K562 (cell line): ENCODE measurements at regions not wholly inside any gene's neighbourhood (a gene's known extent, or its start where the extent isn't known, plus 50 kb on each side); places are given as distances from the start of the nearest gene placed in this dataset.

Experiments
- ATAC-seq: fragments of 200-7000 bp; cut with Tn5 transposase; 3 replicates; pipeline ENCODE4 v1.9.1; 2020; ENCODE audit warnings: moderate library complexity
- BruUV-seq: library from RNA; stranded (reverse); fragments of 400-500 nt; replicated peaks from 2 replicates; lab custom pipeline; 2021; lab: Mats Ljungman, UMichigan
- CTCF ChIA-PET: fragments of 300-600 bp; formaldehyde crosslinking; extraction: SDS; loops from one replicate; lab custom pipeline; 2021; ENCODE audit warnings: low intra/inter-chr PET ratio; lab: Yijun Ruan, JAX
- POLR2A ChIA-PET: fragments of 300-600, 350-650 bp; sonication (Branson Sonifier 250); formaldehyde crosslinking; extraction: SDS; loops from one replicate; lab custom pipeline; 2021; ENCODE audit warnings: antibody characterized with exemption, inconsistent platforms; lab: Yijun Ruan, JAX
- DNase-seq, 4 experiments: peaks; one replicate each; pipeline versions ENCODE4 v3.0.0 to v3.0.0-alpha.2; 2011 to 2018; ENCODE audit warnings: low spot score in 3 of 4, mixed read lengths in 3 of 4; ENCODE audit errors: extremely low read depth in 1 of 4
- FAIRE-seq: peaks from 2 replicates; lab custom pipeline; 2011; peaks lifted over from hg19 to GRCh38; lab: Jason Lieb, UNC
- H2AFZ ChIP-seq: 2 replicates; pipeline ENCODE4 v1.6.0; 2011; ENCODE audit warnings: low read depth, low read length, control low read depth, inconsistent platforms
- H3K27ac ChIP-seq: fragments of 200-600 bp; 3 replicates; pipeline ENCODE4 v1.8.0; 2011; ENCODE audit warnings: low read depth, mild to moderate bottlenecking, control low read depth, inconsistent platforms, low read length, moderate library complexity, mixed read lengths; ENCODE audit errors: extremely low read depth
- H3K27me3 ChIP-seq, 2 experiments: fragments of 300-600 bp in 1 of 2; 2 replicates in 1 of 2; 3 replicates in 1 of 2; pipeline versions ENCODE4 v1.6.0 to v1.8.0; 2011; ENCODE audit warnings: inconsistent platforms in 2 of 2, low read length in 2 of 2, mild to moderate bottlenecking in 1 of 2, mixed read lengths in 1 of 2, moderate library complexity in 1 of 2; ENCODE audit not compliant: control insufficient read depth in 2 of 2, insufficient read depth in 2 of 2
- H3K36me3 ChIP-seq: fragments of 300-600 bp; 3 replicates; pipeline ENCODE4 v1.8.0; 2011; ENCODE audit warnings: mild to moderate bottlenecking, low read length, inconsistent platforms; ENCODE audit not compliant: control insufficient read depth, insufficient read depth
- H3K4me1 ChIP-seq, 2 experiments: fragments of 200-600 bp in 1 of 2; replicated peaks in 1 of 2; 2 replicates in 1 of 2; 3 replicates in 1 of 2; pipeline versions ENCODE4 v1.5.1 to v1.8.0; 2011; ENCODE audit warnings: inconsistent platforms in 2 of 2, low read length in 2 of 2, mild to moderate bottlenecking in 1 of 2, mixed read lengths in 1 of 2, moderate library complexity in 1 of 2; ENCODE audit not compliant: control insufficient read depth in 2 of 2, insufficient read depth in 2 of 2
- H3K4me2 ChIP-seq: 2 replicates; pipeline ENCODE4 v1.6.1; 2011; ENCODE audit warnings: low read length, control low read depth, inconsistent platforms, mixed read lengths; ENCODE audit not compliant: insufficient read depth
- H3K4me3 ChIP-seq: fragments of 200-600 bp; sonication (generic), shearing (Covaris generic); 2 replicates; pipeline ENCODE4 v1.5.1; 2016; ENCODE audit warnings: control low read depth, inconsistent platforms
- H3K79me2 ChIP-seq: fragments of 200-600 bp; 3 replicates; pipeline ENCODE4 v1.8.0; 2011; ENCODE audit warnings: low read length, inconsistent platforms; ENCODE audit not compliant: control insufficient read depth, insufficient read depth
- H3K9ac ChIP-seq, 2 experiments: 2 replicates each; pipeline versions ENCODE4 v1.6.0 to v1.6.1; 2011; ENCODE audit warnings: low read depth in 2 of 2, low read length in 2 of 2, control low read depth in 1 of 2, inconsistent platforms in 1 of 2, mild to moderate bottlenecking in 1 of 2, mixed read lengths in 1 of 2; ENCODE audit not compliant: insufficient read depth in 1 of 2
- H3K9me1 ChIP-seq: one replicate; pipeline ENCODE4 v1.6.0; 2011; ENCODE audit warnings: inconsistent platforms, mild to moderate bottlenecking, low read length, moderate library complexity; ENCODE audit not compliant: control insufficient read depth, insufficient read depth
- H3K9me3 ChIP-seq: replicated peaks from 2 replicates; pipeline ENCODE4 v1.5.1; 2011; ENCODE audit warnings: low read depth, low read length, inconsistent platforms; ENCODE audit not compliant: control insufficient read depth, insufficient read depth
- H4K20me1 ChIP-seq: replicated peaks from 2 replicates; pipeline ENCODE4 v1.6.1; 2011; ENCODE audit warnings: low read length, inconsistent platforms, mixed read lengths; ENCODE audit not compliant: control insufficient read depth, insufficient read depth
- ELF1 ChIP-seq: fragments of 200-800 bp; sonication (Bioruptor generic); IDR thresholded peaks from 2 replicates; pipeline ENCODE4 v1.6.1; 2016; ENCODE audit warnings: missing genetic modification characterization, missing compliant biosample characterization
- NR4A1 ChIP-seq, 2 experiments: fragments of 250-450 bp in 1 of 2; fragments of 450-650 bp in 1 of 2; sonication (Bioruptor Pico) in 1 of 2; IDR thresholded peaks; 2 replicates each; pipeline versions ENCODE4 v1.4.0 to v1.6.1; 2016 to 2020; ENCODE audit warnings: mild to moderate bottlenecking in 2 of 2, missing compliant biosample characterization in 1 of 2, missing genetic modification characterization in 1 of 2, moderate library complexity in 1 of 2
- SMC3 ChIP-seq: conservative IDR thresholded peaks from 2 replicates; pipeline ENCODE4 v1.6.1; 2011; ENCODE audit warnings: low read depth, low read length, improper control_type of control experiment; ENCODE audit not compliant: insufficient read depth
- XRCC4 ChIP-seq: IDR thresholded peaks from one replicate; pipeline ENCODE4 v1.6.1; 2011; ENCODE audit not compliant: insufficient read depth, insufficient read length; ENCODE audit errors: extremely low read depth
- ZC3H4 ChIP-seq: sonication (generic); formaldehyde crosslinking; IDR thresholded peaks from 2 replicates; pipeline ENCODE4 v1.9.0; 2021; ENCODE audit warnings: missing genetic modification reagents, borderline replicate concordance
- ZNF280B ChIP-seq: fragments of 250-450 bp; sonication (Bioruptor Pico); IDR thresholded peaks from 2 replicates; pipeline ENCODE4 v1.5.1; 2021; ENCODE audit warnings: mild to moderate bottlenecking
- in situ Hi-C: fragments of 300-500 bp; cut with MboI; formaldehyde crosslinking; loops from 4 replicates; pipeline ENCODE4 v1.15.0; 2018; ENCODE audit warnings: inconsistent platforms, mixed read lengths
- intact Hi-C: fragments of 100-400 bp; cut with micrococcal nuclease; formaldehyde crosslinking; loops from 2 replicates; pipeline ENCODE4 v1.14.2; 2022

- H3K36me3 ChIP-seq: no peaks in the 10 kb centered on the region
These were observed 66.0 kb downstream of the XCL2 start for GRCh38 chr1:168477792-168478191.

More at GRCh38 chr1:168477792-168478191, 66.0 kb downstream of the XCL2 start:
- no peak overlapping the region for H3K4me2 ChIP-seq
- H3K27ac ChIP-seq: no peak overlapping the region
- CTCF ChIA-PET: no interaction called here
- H3K9me3 ChIP-seq: peaks cover 5% of the 10 kb centered on the region
- in situ Hi-C loops (no loop called here), intact Hi-C loops (no loop called here)
- H3K27me3 ChIP-seq: peaks cover 0 to 9% of the 10 kb centered on the region in 2 experiments; a peak in 1 of 5 replicates
- no peak overlapping the region for H3K4me3 ChIP-seq
- ATAC-seq (no peak), DNase-seq (no peak), FAIRE-seq (no peak)
- no peak for TF ChIP-seq ZC3H4 (CRISPR knock-in tag)
- no peak for TF ChIP-seq XRCC4
- TF ChIP-seq SMC3: no peak
- no peak for TF ChIP-seq ZNF280B (CRISPR knock-in tag)
- TF ChIP-seq ELF1 (tag): no peak
- no peak for TF ChIP-seq NR4A1 (CRISPR knock-in tag; IDR thresholded peaks at IDR 0.05)
- no peak for TF ChIP-seq NR4A1 (tag; IDR thresholded peaks at IDR 0.05)
- no TSS peak for BruUV-seq
- no peaks in the 10 kb centered on the region for H3K9me1 ChIP-seq
- no peaks in the 10 kb centered on the region; a peak in 1 of 5 replicates for H3K4me1 ChIP-seq
- H4K20me1 ChIP-seq: no peaks in the 10 kb centered on the region
- no peaks in the 10 kb centered on the region for H3K79me2 ChIP-seq
- H3K9ac ChIP-seq: no peak overlapping the region
- POLR2A ChIA-PET: no interaction called here
- H2AFZ ChIP-seq: no peak overlapping the region
